SK-MEL-5 (cell line): ENCODE measurements at regions not wholly inside any gene's neighbourhood (a gene's known extent, or its start where the extent isn't known, plus 50 kb on each side); places are given as distances from the start of the nearest gene placed in this dataset.

ENCODE experiments used
- DNase-seq: peaks from one replicate; pipeline ENCODE4 v3.0.0-alpha.2; 2016; ENCODE audit warnings: low read depth, low spot score
- in situ Hi-C: cut with HindIII; loops from 2 replicates; pipeline ENCODE4 v1.10.0; 2016; ENCODE audit warnings: low sequenced_read_pairs, high pct_unique_total_duplicates, low pct_unique_long_range_greater_than_20kb

- DNase-seq = no peak
- in situ Hi-C loops = no loop called here
Measured at GRCh38 chr2:51165534-51166260, 133.8 kb upstream of the NRXN1 start.

- in situ Hi-C loops = no loop called here
- no peak for DNase-seq
Measured at GRCh38 chr2:51158251-51158650, 126.3 kb upstream of the NRXN1 start.

GRCh38 chr2:51153236-51153635, 121.3 kb upstream of the NRXN1 start:
- in situ Hi-C loops = no loop called here
- DNase-seq = no peak

GRCh38 chr2:51151490-51152140, 119.7 kb upstream of the NRXN1 start:
- no peak for DNase-seq
- in situ Hi-C loops = no loop called here

- in situ Hi-C loops = no loop called here
- DNase-seq = no peak
Measured at GRCh38 chr2:51149725-51150124, 117.8 kb upstream of the NRXN1 start.

- no peak for DNase-seq
- in situ Hi-C loops = no loop called here
Measured at GRCh38 chr2:51145761-51146160, 113.8 kb upstream of the NRXN1 start.

- no peak for DNase-seq
- in situ Hi-C loops = no loop called here
Measured at GRCh38 chr2:51120754-51121280, 88.9 kb upstream of the NRXN1 start.

- in situ Hi-C loops = no loop called here
- DNase-seq = no peak
Measured at GRCh38 chr2:51111532-51111931, 79.6 kb upstream of the NRXN1 start.

GRCh38 chr2:51108794-51109193, 76.9 kb upstream of the NRXN1 start:
- DNase-seq = no peak
- in situ Hi-C loops = no loop called here

GRCh38 chr2:51107841-51108240, 75.9 kb upstream of the NRXN1 start:
- DNase-seq = no peak
- in situ Hi-C loops = no loop called here

GRCh38 chr2:51105811-51106210, 73.9 kb upstream of the NRXN1 start:
- in situ Hi-C loops = no loop called here
- DNase-seq = no peak

- no peak for DNase-seq
- in situ Hi-C loops = no loop called here
Measured at GRCh38 chr2:51103205-51103604, 71.3 kb upstream of the NRXN1 start.

GRCh38 chr2:51093016-51093415, 61.1 kb upstream of the NRXN1 start:
- in situ Hi-C loops = no loop called here
- no peak for DNase-seq

- in situ Hi-C loops = no loop called here
- no peak for DNase-seq
Measured at GRCh38 chr2:51085420-51086068, 53.6 kb upstream of the NRXN1 start.

- in situ Hi-C loops = no loop called here
- DNase-seq = no peak
Measured at GRCh38 chr2:51084750-51085149, 52.8 kb upstream of the NRXN1 start.
